ENCODE measurements at regions not wholly inside any gene's neighbourhood (a gene's known extent, or its start where the extent isn't known, plus 50 kb on each side); places are given as distances from the start of the nearest gene placed in this dataset.

GRCh38 chr2:8058652-8059051 is 623.2 kb upstream of the ID2 start:
- Mint-ChIP-seq H3K4me1 (ENCODE audit: low read depth, unreplicated experiment) (no peaks in the 10 kb centered on the region), H3K27ac (ENCODE audit: unreplicated experiment) (no peak overlapping the region), H3K27me3 (ENCODE audit: unreplicated experiment) (peaks cover 3% of the 10 kb centered on the region), H3K9me3 (ENCODE audit: unreplicated experiment) (no peaks in the 10 kb centered on the region), H3K4me3 (ENCODE audit: unreplicated experiment) (no peak overlapping the region), H3K36me3 (ENCODE audit: unreplicated experiment) (peaks cover 8% of the 10 kb centered on the region)
- TF ChIP-seq CTCF (IDR thresholded peaks at IDR 0.05; ENCODE audit: partially characterized antibody, unreplicated experiment), result no peak
- DNase-seq, result no peak

GRCh38 chr2:8059255-8059654 is 622.6 kb upstream of the ID2 start:
- DNase-seq, result no peak
- TF ChIP-seq CTCF (IDR thresholded peaks at IDR 0.05; ENCODE audit: partially characterized antibody, unreplicated experiment), result no peak
- H3K36me3 Mint-ChIP-seq (ENCODE audit: unreplicated experiment), result peaks cover 8% of the 10 kb centered on the region
- no peak overlapping the region for H3K27ac Mint-ChIP-seq (ENCODE audit: unreplicated experiment)
- H3K4me1 Mint-ChIP-seq (ENCODE audit: low read depth, unreplicated experiment), result no peaks in the 10 kb centered on the region
- H3K9me3 Mint-ChIP-seq (ENCODE audit: unreplicated experiment), result no peaks in the 10 kb centered on the region
- H3K4me3 Mint-ChIP-seq (ENCODE audit: unreplicated experiment), result no peak overlapping the region
- H3K27me3 Mint-ChIP-seq (ENCODE audit: unreplicated experiment), result peaks cover 3% of the 10 kb centered on the region

GRCh38 chr2:8059794-8060193 is 622.1 kb upstream of the ID2 start:
- peaks cover 8% of the 10 kb centered on the region for H3K36me3 Mint-ChIP-seq (ENCODE audit: unreplicated experiment)
- H3K27me3 Mint-ChIP-seq (ENCODE audit: unreplicated experiment), result peaks cover 3% of the 10 kb centered on the region
- H3K9me3 Mint-ChIP-seq (ENCODE audit: unreplicated experiment), result no peaks in the 10 kb centered on the region
- no peak overlapping the region for H3K4me3 Mint-ChIP-seq (ENCODE audit: unreplicated experiment)
- TF ChIP-seq CTCF (IDR thresholded peaks at IDR 0.05; ENCODE audit: partially characterized antibody, unreplicated experiment), result no peak
- DNase-seq, result no peak
- no peaks in the 10 kb centered on the region for H3K4me1 Mint-ChIP-seq (ENCODE audit: low read depth, unreplicated experiment)
- H3K27ac Mint-ChIP-seq (ENCODE audit: unreplicated experiment), result no peak overlapping the region

GRCh38 chr2:8061219-8061618 is 620.6 kb upstream of the ID2 start:
- H3K36me3 Mint-ChIP-seq (ENCODE audit: unreplicated experiment), result peaks cover 8% of the 10 kb centered on the region
- TF ChIP-seq CTCF (IDR thresholded peaks at IDR 0.05; ENCODE audit: partially characterized antibody, unreplicated experiment), result no peak
- peaks cover 1% of the 10 kb centered on the region for H3K27me3 Mint-ChIP-seq (ENCODE audit: unreplicated experiment)
- H3K9me3 Mint-ChIP-seq (ENCODE audit: unreplicated experiment), result no peaks in the 10 kb centered on the region
- no peak for DNase-seq
- H3K4me1 Mint-ChIP-seq (ENCODE audit: low read depth, unreplicated experiment), result no peaks in the 10 kb centered on the region
- H3K4me3 Mint-ChIP-seq (ENCODE audit: unreplicated experiment), result no peak overlapping the region
- no peak overlapping the region for H3K27ac Mint-ChIP-seq (ENCODE audit: unreplicated experiment)

- H3K36me3 Mint-ChIP-seq (ENCODE audit: unreplicated experiment), result no peaks in the 10 kb centered on the region
- no peak for DNase-seq
- no peaks in the 10 kb centered on the region for H3K27me3 Mint-ChIP-seq (ENCODE audit: unreplicated experiment)
- TF ChIP-seq CTCF (IDR thresholded peaks at IDR 0.05; ENCODE audit: partially characterized antibody, unreplicated experiment), result no peak
- H3K4me1 Mint-ChIP-seq (ENCODE audit: low read depth, unreplicated experiment), result no peaks in the 10 kb centered on the region
- peaks cover 1% of the 10 kb centered on the region for H3K9me3 Mint-ChIP-seq (ENCODE audit: unreplicated experiment)
- H3K4me3 Mint-ChIP-seq (ENCODE audit: unreplicated experiment), result no peak overlapping the region
- no peak overlapping the region for H3K27ac Mint-ChIP-seq (ENCODE audit: unreplicated experiment)
Observed at GRCh38 chr2:8064603-8065002, 617.3 kb upstream of the ID2 start.
